ENCODE measurements at regions not wholly inside any gene's neighbourhood (a gene's known extent, or its start where the extent isn't known, plus 50 kb on each side); places are given as distances from the start of the nearest gene placed in this dataset.

- CTCF ChIA-PET (ENCODE audit: partially characterized antibody) = no interaction called here
- Histone ChIP-seq H2BK5ac (ENCODE audit: low read depth, low read length) (no peak overlapping the region), H3K23me2 (ENCODE audit: low read depth, low read length) (no peaks in the 10 kb centered on the region), H3K4me1 (replicated peaks in 1 of 4; ENCODE audit: control insufficient read depth in 3 of 4, insufficient read depth in 4 of 4, low read length in 3 of 4) (no peaks in the 10 kb centered on the region), H3K79me2 (ENCODE audit: control insufficient read depth in 1 of 2, insufficient read depth in 2 of 2, low read length in 2 of 2) (no peaks in the 10 kb centered on the region), H2AK5ac (ENCODE audit: low read depth, low read length) (no peak overlapping the region), H4K91ac (replicated peaks; ENCODE audit: insufficient read length, low read length) (no peak overlapping the region), H2AFZ (ENCODE audit: low read length) (no peak overlapping the region), H3K23ac (ENCODE audit: insufficient read length) (no peak overlapping the region), H3K9ac (replicated peaks in 1 of 4; ENCODE audit: extremely low read depth in 1 of 4, low read depth in 3 of 4, low read length in 3 of 4) (no peak overlapping the region), H3K27me3 (replicated peaks in 1 of 4; ENCODE audit: control insufficient read depth in 3 of 4, extremely low read depth in 1 of 4, insufficient read depth in 3 of 4, low read length in 3 of 4) (no peaks in the 10 kb centered on the region), H2BK12ac (ENCODE audit: low read depth, low read length) (no peak overlapping the region), H2BK120ac (replicated peaks; ENCODE audit: low read depth, low read length) (no peak overlapping the region), H3K4me3 (ENCODE audit: extremely low read depth in 1 of 4, insufficient read depth in 2 of 4, low read depth in 3 of 4, low read length in 4 of 4) (no peak overlapping the region), H3K4me2 (ENCODE audit: insufficient read depth in 1 of 2, low read depth in 2 of 2, low read length in 2 of 2) (no peak overlapping the region), H3K27ac (ENCODE audit: low read depth, low read length) (no peak overlapping the region), H4K8ac (ENCODE audit: extremely low read depth, insufficient read depth, low read length) (no peak overlapping the region), H3K36me3 (ENCODE audit: control insufficient read depth in 2 of 4, insufficient read depth in 4 of 4, low read length in 3 of 4) (no peaks in the 10 kb centered on the region), H3K18ac (ENCODE audit: extremely low read depth, low read length) (no peak overlapping the region), H3K56ac (replicated peaks; ENCODE audit: insufficient read length, low read depth, low read length) (no peak overlapping the region), H3K14ac (ENCODE audit: insufficient read length) (no peak overlapping the region), H2BK20ac (ENCODE audit: low read length) (no peak overlapping the region), H3K9me3 (ENCODE audit: insufficient read depth in 2 of 2, low read depth in 1 of 2, low read length in 1 of 2) (no peaks in the 10 kb centered on the region), H3K4ac (replicated peaks; ENCODE audit: insufficient read length, low read depth, low read length) (no peak overlapping the region), H4K5ac (ENCODE audit: insufficient read length, low read depth, low read length) (no peak overlapping the region), H4K20me1 (replicated peaks in 1 of 2; ENCODE audit: control insufficient read depth in 1 of 2, insufficient read depth in 2 of 2, low read length in 2 of 2) (no peaks in the 10 kb centered on the region), H2BK15ac (ENCODE audit: low read length) (no peak overlapping the region), H3K79me1 (ENCODE audit: low read depth, low read length) (no peaks in the 10 kb centered on the region)
- POLR2A ChIA-PET (ENCODE audit: partially characterized antibody) = interaction anchor here (0.7 kb wide), 1 partner anchor 211 kb away, joined by 3 read pairs; no protein-coding TSS in a partner anchor
- FAIRE-seq (no peak), DNase-seq (ENCODE audit: low read depth in 1 of 2, low spot score in 2 of 2) (no peak)
- TF ChIP-seq KDM5A (IDR thresholded peaks at IDR 0.05; ENCODE audit: low read length) = no peak
- TF ChIP-seq BRCA1 (IDR thresholded peaks at IDR 0.05; ENCODE audit: low read depth, low read length) = no peak
- TF ChIP-seq CHD1 (IDR thresholded peaks at IDR 0.05; ENCODE audit: low read depth, low read length) = no peak
- no peak for TF ChIP-seq CHD2 (IDR thresholded peaks at IDR 0.05; ENCODE audit: low read length)
- no peak for TF ChIP-seq RFX5 (IDR thresholded peaks at IDR 0.05; ENCODE audit: borderline replicate concordance, low read depth, low read length)
- TF ChIP-seq YY1 (IDR thresholded peaks at IDR 0.05; ENCODE audit: low read depth, low read length) = no peak
- TF ChIP-seq CBX8 (IDR thresholded peaks at IDR 0.05; ENCODE audit: borderline replicate concordance, low read depth, low read length) = no peak
- no peak for TF ChIP-seq SIN3A (conservative IDR thresholded peaks at IDR 0.05 in 1 of 2, IDR thresholded peaks at IDR 0.05 in 1 of 2; ENCODE audit: low read depth in 1 of 2, low read length in 2 of 2)
- 90% methylated on average over 1 of the region's 1 CpG; no CpG with 5 or more reads in 1 of the 2 experiments for WGBS, 2 experiments (ENCODE audit: extremely low coverage in 1 of 2, insufficient coverage in 1 of 2, insufficient read length in 1 of 2, insufficient replicate concordance in 2 of 2, low coverage in 1 of 2, low lambda C conversion rate in 2 of 2, missing lambda C conversion rate in 1 of 2)
Observed at GRCh38 chr1:172931340-172931739, 119.4 kb downstream of the TNFSF18 start.

All from H1 (cell line).